GM23338 (cell line): ENCODE measurements at regions not wholly inside any gene's neighbourhood (a gene's known extent, or its start where the extent isn't known, plus 50 kb on each side); places are given as distances from the start of the nearest gene placed in this dataset.
A peak's percentile ranks its signal among the peaks of the same experiment; 100 is the strongest.

Experiments used
- ATAC-seq: fragments of 200-7000 bp; cut with Tn5 transposase; 3 replicates; pipeline ENCODE4 v1.9.1; 2020
- DNase-seq: peaks from one replicate; pipeline ENCODE4 v3.0.0-alpha.2; 2015; ENCODE audit warnings: low spot score
- H2AFZ ChIP-seq: fragments of 200-600 bp; sonication (generic); 2 replicates; pipeline ENCODE4 v1.8.0; 2016; ENCODE audit warnings: antibody characterized with exemption, mild to moderate bottlenecking, moderate library complexity
- H3F3A ChIP-seq: fragments of 200-600 bp; sonication (generic); replicated peaks from 2 replicates; pipeline ENCODE4 v1.8.0; 2017; ENCODE audit warnings: antibody characterized with exemption, mixed run types, low read depth
- H3K27ac ChIP-seq: fragments of 200-600 bp; sonication (generic); 2 replicates; pipeline ENCODE4 v1.6.1; 2016; ENCODE audit warnings: low read depth
- H3K27me3 ChIP-seq: fragments of 200-600 bp; sonication (generic); 2 replicates; pipeline ENCODE4 v1.8.0; 2016; ENCODE audit warnings: mild to moderate bottlenecking, mixed run types, moderate library complexity; ENCODE audit not compliant: insufficient read depth
- H3K36me3 ChIP-seq: fragments of 200-600 bp; sonication (generic); 2 replicates; pipeline ENCODE4 v1.8.0; 2016; ENCODE audit warnings: mild to moderate bottlenecking; ENCODE audit not compliant: insufficient read depth
- H3K4me1 ChIP-seq: fragments of 200-600 bp; sonication (generic); 2 replicates; pipeline ENCODE4 v1.8.0; 2016; ENCODE audit warnings: mild to moderate bottlenecking, moderate library complexity; ENCODE audit not compliant: insufficient read depth
- H3K4me2 ChIP-seq: fragments of 200-600 bp; sonication (generic); 2 replicates; pipeline ENCODE4 v1.7.1; 2017; ENCODE audit warnings: mixed run types
- H3K4me3 ChIP-seq: fragments of 200-600 bp; sonication (generic); 2 replicates; pipeline ENCODE4 v1.6.1; 2016; ENCODE audit warnings: mixed run types
- H3K79me2 ChIP-seq: fragments of 200-600 bp; sonication (generic); replicated peaks from 2 replicates; pipeline ENCODE4 v1.8.0; 2017; ENCODE audit warnings: mild to moderate bottlenecking; ENCODE audit not compliant: insufficient read depth
- H3K9me2 ChIP-seq: fragments of 200-600 bp; sonication (generic); 2 replicates; pipeline ENCODE4 v1.8.0; 2017; ENCODE audit not compliant: insufficient read depth
- H4K20me1 ChIP-seq: fragments of 200-600 bp; sonication (generic); replicated peaks from 2 replicates; pipeline ENCODE4 v1.8.0; 2017; ENCODE audit warnings: mild to moderate bottlenecking; ENCODE audit not compliant: insufficient read depth
- H3K27ac Mint-ChIP-seq: 2 replicates; pipeline ENCODE4 v1.8.0; 2020; ENCODE audit warnings: inconsistent platforms, mild to moderate bottlenecking, moderate library complexity, mixed read lengths
- H3K27me3 Mint-ChIP-seq: 3 replicates; pipeline ENCODE4 v1.8.0; 2022; ENCODE audit warnings: low read depth, mild to moderate bottlenecking, moderate library complexity, mixed read lengths, inconsistent platforms; ENCODE audit not compliant: insufficient read depth, poor library complexity
- H3K36me3 Mint-ChIP-seq: 3 replicates; pipeline ENCODE4 v1.8.0; 2021; ENCODE audit warnings: low read depth, mild to moderate bottlenecking, inconsistent platforms, moderate library complexity, mixed read lengths
- H3K4me1 Mint-ChIP-seq: 3 replicates; pipeline ENCODE4 v1.8.0; 2020; ENCODE audit warnings: mild to moderate bottlenecking, inconsistent platforms, mixed read lengths
- H3K4me3 Mint-ChIP-seq: 3 replicates; pipeline ENCODE4 v1.8.0; 2021; ENCODE audit warnings: moderate library complexity, mild to moderate bottlenecking, inconsistent platforms, mixed read lengths
- H3K9me3 Mint-ChIP-seq: 3 replicates; pipeline ENCODE4 v1.8.0; 2020; ENCODE audit warnings: moderate library complexity, mild to moderate bottlenecking, inconsistent platforms, mixed read lengths
- CREB1 ChIP-seq: fragments of 250-450 bp; sonication (Bioruptor Pico); IDR thresholded peaks from 2 replicates; pipeline ENCODE4 v1.5.0; 2020; ENCODE audit warnings: low read depth, mild to moderate bottlenecking, moderate library complexity
- CTCF ChIP-seq, 2 experiments: fragments of 200-600 bp in 1 of 2; sonication (generic) in 1 of 2; conservative IDR thresholded peaks; 2 replicates each; pipeline versions ENCODE4 v1.5.1 to v1.6.1; 2016 to 2017; ENCODE audit warnings: antibody characterized with exemption in 2 of 2, low read depth in 2 of 2, mild to moderate bottlenecking in 2 of 2, moderate library complexity in 1 of 2
- ETS1 ChIP-seq: IDR thresholded peaks from 2 replicates; pipeline ENCODE4 v1.6.1; 2016; ENCODE audit warnings: antibody characterized with exemption
- EZH2 ChIP-seq: fragments of 200-600 bp; sonication (generic); IDR thresholded peaks from one replicate; pipeline ENCODE4 v1.8.0; 2017; ENCODE audit warnings: antibody characterized with exemption, mild to moderate bottlenecking, low read depth; ENCODE audit not compliant: unreplicated experiment
- EZH2phosphoT487 ChIP-seq: fragments of 200-600 bp; sonication (generic); IDR thresholded peaks from one replicate; pipeline ENCODE4 v1.8.1; 2018; ENCODE audit warnings: antibody characterized with exemption; ENCODE audit not compliant: unreplicated experiment
- JUNB ChIP-seq: IDR thresholded peaks from one replicate; pipeline ENCODE4 v1.6.1; 2016; ENCODE audit warnings: antibody characterized with exemption; ENCODE audit not compliant: unreplicated experiment
- NANOG ChIP-seq: IDR thresholded peaks from 2 replicates; pipeline ENCODE4 v1.6.1; 2016; ENCODE audit warnings: antibody characterized with exemption, borderline replicate concordance
- POLR2AphosphoS5 ChIP-seq: IDR thresholded peaks from 2 replicates; pipeline ENCODE4 v1.6.1; 2016; ENCODE audit warnings: antibody characterized with exemption, low read depth
- REST ChIP-seq: IDR thresholded peaks from one replicate; pipeline ENCODE4 v1.6.1; 2018; ENCODE audit warnings: antibody characterized with exemption; ENCODE audit not compliant: unreplicated experiment
- STAT1 ChIP-seq: IDR thresholded peaks from one replicate; pipeline ENCODE4 v1.6.1; 2016; ENCODE audit warnings: antibody characterized with exemption; ENCODE audit not compliant: unreplicated experiment
- ZNF114 ChIP-seq: fragments of 250-450 bp; sonication (Bioruptor Pico); IDR thresholded peaks from 2 replicates; pipeline ENCODE4 v1.5.0; 2020; ENCODE audit warnings: mild to moderate bottlenecking, moderate library complexity
- ZNF331 ChIP-seq: fragments of 250-450 bp; sonication (Bioruptor Pico); IDR thresholded peaks from 2 replicates; pipeline ENCODE4 v1.5.0; 2020; ENCODE audit warnings: low read depth, mild to moderate bottlenecking, moderate library complexity
- ZNF462 ChIP-seq: fragments of 250-450 bp; sonication (Bioruptor Pico); IDR thresholded peaks from 2 replicates; pipeline ENCODE4 v1.5.0; 2020; ENCODE audit warnings: mild to moderate bottlenecking, moderate library complexity

GRCh38 chr3:18585004-18585968 lies 160.1 kb upstream of the SATB1 start:
- Histone ChIP-seq H3K79me2 (no peaks in the 10 kb centered on the region), H3K4me1 (peaks cover 9% of the 10 kb centered on the region; the same call in 1 of the 2 replicates), H3K36me3 (0 out of 2 replicates have a peak, but pooled peaks cover 3% of the 10 kb centered on the region), H3K4me3 (no peak overlapping the region), H3F3A (no peaks in the 10 kb centered on the region), H3K4me2 (no peak overlapping the region), H3K27me3 (no peaks in the 10 kb centered on the region), H3K9me2 (0 out of 2 replicates have a peak, but pooled peaks cover 2% of the 10 kb centered on the region), H2AFZ (0 out of 2 replicates have a peak overlapping the region, but pooled peaks have one; percentile 5), H3K27ac (no peak overlapping the region), H4K20me1 (no peaks in the 10 kb centered on the region)
- no peaks in the 10 kb centered on the region; the same call in 2 of the 3 replicates for H3K36me3 Mint-ChIP-seq
- TF ChIP-seq EZH2 (no peak), ZNF114 (CRISPR knock-in tag) (no peak), JUNB (no peak), ZNF331 (CRISPR knock-in tag) (no peak), EZH2phosphoT487 (no peak), NANOG (no peak), CREB1 (CRISPR knock-in tag) (no peak), ETS1 (no peak), CTCF (conservative IDR thresholded peaks at IDR 0.05; ENCODE audit: low read depth in 2 of 2) (no peak), STAT1 (no peak), REST (no peak), ZNF462 (no peak), POLR2AphosphoS5 (no peak)
- peaks cover 4% of the 10 kb centered on the region; the same call in 2 of the 3 replicates for H3K9me3 Mint-ChIP-seq
- ATAC-seq, result no peak
- H3K4me1 Mint-ChIP-seq, result peaks cover 12% of the 10 kb centered on the region; the same call in 2 of the 3 replicates
- DNase-seq, result no peak
- H3K27me3 Mint-ChIP-seq, result no peaks in the 10 kb centered on the region
- no peak overlapping the region for H3K4me3 Mint-ChIP-seq
- no peak overlapping the region for H3K27ac Mint-ChIP-seq
